ENCODE measurements at regions not wholly inside any gene's neighbourhood (a gene's known extent, or its start where the extent isn't known, plus 50 kb on each side); places are given as distances from the start of the nearest gene placed in this dataset.

- no peak for TF ChIP-seq CTCF (IDR thresholded peaks at IDR 0.05)
- TF ChIP-seq POLR2A (IDR thresholded peaks at IDR 0.05), result no peak
Measured at GRCh38 chr5:72722792-72723452, 93.5 kb upstream of the TNPO1 start.

Data from right lobe of liver (tissue), 4 donors.